CD4-positive, alpha-beta T cell treated with Interleukin-12 subunit alpha and Interleukin-12 subunit beta, for 1 hour (primary cell): ENCODE measurements at regions not wholly inside any gene's neighbourhood (a gene's known extent, or its start where the extent isn't known, plus 50 kb on each side); places are given as distances from the start of the nearest gene placed in this dataset.
"Not testable (repeated sequence)": the region's sequence is repeated elsewhere in the genome, so short reads cannot be mapped to it uniquely, and the experiment has no call there.

Experiments
- DNase-seq: peaks from one replicate; pipeline ENCODE4 v3.0.0-alpha.2; 2020

GRCh38 chr1:120465900-120466299 lies 51.1 kb downstream of the NBPF8 start:
- DNase-seq: not testable (repeated sequence)

GRCh38 chr1:120477663-120478062 lies 62.8 kb downstream of the NBPF8 start:
- DNase-seq: not testable (repeated sequence)

- not testable (repeated sequence) for DNase-seq
These were observed 63.6 kb downstream of the NBPF8 start for GRCh38 chr1:120478400-120478799.

GRCh38 chr1:120487542-120487941 lies 72.7 kb downstream of the NBPF8 start:
- not testable (repeated sequence) for DNase-seq

GRCh38 chr1:120489217-120489616 lies 74.4 kb downstream of the NBPF8 start:
- DNase-seq: not testable (repeated sequence)

GRCh38 chr1:120497145-120497544 lies 82.3 kb downstream of the NBPF8 start:
- not testable (repeated sequence) for DNase-seq

- DNase-seq: not testable (repeated sequence)
These were observed 88.4 kb downstream of the NBPF8 start for GRCh38 chr1:120503284-120503683.

- DNase-seq: not testable (repeated sequence)
These were observed 91.5 kb downstream of the NBPF8 start for GRCh38 chr1:120506352-120506751.

- not testable (repeated sequence) for DNase-seq
These were observed 93.5 kb downstream of the NBPF8 start for GRCh38 chr1:120508351-120508750.

GRCh38 chr1:120509258-120509657 lies 94.4 kb downstream of the NBPF8 start:
- not testable (repeated sequence) for DNase-seq

GRCh38 chr1:120513099-120513498 lies 98.3 kb downstream of the NBPF8 start:
- DNase-seq: not testable (repeated sequence)

- not testable (repeated sequence) for DNase-seq
These were observed 98.7 kb downstream of the NBPF8 start for GRCh38 chr1:120513531-120513930.

- DNase-seq: not testable (repeated sequence)
These were observed 104.4 kb downstream of the NBPF8 start for GRCh38 chr1:120519196-120519595.

GRCh38 chr1:120524416-120524815 lies 109.6 kb downstream of the NBPF8 start:
- not testable (repeated sequence) for DNase-seq

- peak; percentile 7 for DNase-seq
These were observed 110.6 kb downstream of the NBPF8 start for GRCh38 chr1:120525386-120525785.

GRCh38 chr1:120529475-120530089 lies 114.7 kb downstream of the NBPF8 start:
- not testable (repeated sequence) for DNase-seq

GRCh38 chr1:120531455-120531854 lies 116.6 kb downstream of the NBPF8 start:
- not testable (repeated sequence) for DNase-seq

- peak; percentile 47 for DNase-seq
These were observed 119.7 kb downstream of the NBPF8 start for GRCh38 chr1:120534361-120535047.

GRCh38 chr1:120535052-120535451 lies 120.2 kb downstream of the NBPF8 start:
- DNase-seq: peak; percentile 23

GRCh38 chr1:120541394-120541793 lies 126.6 kb downstream of the NBPF8 start:
- DNase-seq: not testable (repeated sequence)

- DNase-seq: not testable (repeated sequence)
These were observed 127.5 kb downstream of the NBPF8 start for GRCh38 chr1:120542365-120542764.

- not testable (repeated sequence) for DNase-seq
These were observed 128.1 kb downstream of the NBPF8 start for GRCh38 chr1:120542940-120543339.

- peak; percentile 86 for DNase-seq
These were observed 129.6 kb downstream of the NBPF8 start for GRCh38 chr1:120544434-120544833.

GRCh38 chr1:120550335-120550734 lies 135.5 kb downstream of the NBPF8 start:
- not testable (repeated sequence) for DNase-seq
